HG02973 (cell line): ENCODE measurements at regions not wholly inside any gene's neighbourhood (a gene's known extent, or its start where the extent isn't known, plus 50 kb on each side); places are given as distances from the start of the nearest gene placed in this dataset.
"Not testable (repeated sequence)": the region's sequence is repeated elsewhere in the genome, so short reads cannot be mapped to it uniquely, and the experiment has no call there.

Experiments
- ATAC-seq: cut with Tn5 transposase; IDR thresholded peaks from one replicate; pipeline ENCODE4 v1.9.1; 2021; ENCODE audit warnings: moderate library complexity; ENCODE audit not compliant: unreplicated experiment

DNA sequence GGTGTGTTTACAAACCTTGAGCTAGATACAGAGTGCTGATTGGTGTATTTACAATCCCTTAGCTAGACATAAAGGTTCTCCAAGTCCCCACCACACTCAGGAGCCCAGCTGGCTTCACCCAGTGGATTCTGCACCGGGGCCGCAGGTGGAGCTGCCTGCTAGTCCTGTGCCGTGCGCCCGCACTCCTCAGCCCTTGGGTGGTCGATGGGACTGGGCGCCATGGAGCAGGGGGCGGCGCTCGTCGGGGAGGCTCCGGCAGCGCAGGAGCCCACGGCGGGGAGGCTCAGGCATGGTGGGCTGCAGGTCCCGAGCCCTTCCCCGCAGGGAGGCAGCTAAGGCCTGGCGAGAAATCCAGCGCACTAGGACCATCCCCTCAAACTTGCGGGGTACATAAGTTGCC is 124.2 kb upstream of the EEF2KMT start:
- not testable (repeated sequence) for ATAC-seq

DNA sequence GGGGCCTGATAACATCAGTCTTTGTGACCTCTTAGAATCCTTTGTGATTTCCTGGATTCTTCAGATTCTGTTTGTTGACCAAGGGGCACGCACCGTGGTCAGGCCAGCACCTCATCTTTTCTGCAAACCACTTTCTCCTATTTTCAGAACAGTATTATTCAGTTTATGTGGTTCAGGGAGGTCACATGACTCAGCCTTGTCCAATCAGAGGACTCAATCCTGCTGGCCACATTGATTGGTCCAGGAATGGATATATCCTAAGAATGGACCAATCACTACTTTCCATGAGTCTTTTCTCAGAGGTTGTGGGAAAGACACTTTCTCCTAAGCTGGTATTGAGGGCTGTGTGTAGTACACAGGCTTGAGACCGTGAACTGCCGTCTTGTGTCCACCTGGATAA is 123.1 kb upstream of the EEF2KMT start:
- no peak for ATAC-seq

DNA sequence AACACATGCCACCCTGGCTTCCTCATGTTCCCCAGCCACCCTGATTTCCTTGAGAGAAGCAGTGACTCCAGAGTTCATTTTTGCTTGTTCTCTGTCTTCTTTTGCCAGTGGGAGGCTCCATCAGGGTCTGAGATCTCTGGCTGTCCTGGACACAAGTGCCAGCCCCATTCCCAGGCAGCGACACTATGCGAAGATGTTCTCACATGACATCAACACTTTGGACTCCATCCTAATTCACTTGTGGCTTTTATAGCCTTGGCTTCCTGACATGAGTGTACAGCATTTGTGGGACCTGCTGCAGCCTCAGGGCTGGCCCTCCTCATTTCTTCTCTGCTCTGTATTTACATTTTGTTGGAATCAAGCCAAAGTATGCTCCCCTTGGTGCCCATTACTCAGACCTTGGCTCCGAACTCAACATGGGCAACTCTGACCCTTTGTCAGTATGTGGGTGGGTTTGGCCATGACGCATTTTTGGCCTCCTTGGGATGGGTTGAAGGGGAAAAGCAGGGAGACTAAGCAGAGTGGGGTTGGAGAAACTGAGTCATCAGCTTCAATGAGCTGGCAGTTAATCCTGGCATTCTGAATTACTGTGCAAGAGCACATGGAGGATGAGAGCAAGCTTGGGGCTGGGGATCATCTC is 119.0 kb upstream of the EEF2KMT start:
- ATAC-seq = no peak

DNA sequence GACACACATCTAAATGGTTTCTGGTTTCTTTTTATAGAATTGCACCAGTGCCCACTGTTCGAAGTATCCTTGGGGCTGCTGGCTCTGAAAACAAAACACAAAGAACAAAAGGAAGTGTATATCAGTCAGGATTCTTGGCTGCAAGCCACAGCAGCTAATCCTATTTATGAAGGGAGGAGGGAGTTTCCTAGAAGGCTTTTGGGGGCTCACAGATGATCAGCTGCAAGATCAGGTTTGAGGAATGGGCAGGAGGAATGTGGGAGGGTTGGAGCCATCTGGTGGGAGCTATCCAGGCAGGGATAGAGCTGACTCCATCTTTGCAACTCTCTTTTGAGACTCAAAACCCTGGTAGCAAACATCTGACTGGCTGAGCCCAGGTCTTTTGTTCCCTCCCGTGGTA is 118.3 kb upstream of the EEF2KMT start:
- no peak for ATAC-seq

DNA sequence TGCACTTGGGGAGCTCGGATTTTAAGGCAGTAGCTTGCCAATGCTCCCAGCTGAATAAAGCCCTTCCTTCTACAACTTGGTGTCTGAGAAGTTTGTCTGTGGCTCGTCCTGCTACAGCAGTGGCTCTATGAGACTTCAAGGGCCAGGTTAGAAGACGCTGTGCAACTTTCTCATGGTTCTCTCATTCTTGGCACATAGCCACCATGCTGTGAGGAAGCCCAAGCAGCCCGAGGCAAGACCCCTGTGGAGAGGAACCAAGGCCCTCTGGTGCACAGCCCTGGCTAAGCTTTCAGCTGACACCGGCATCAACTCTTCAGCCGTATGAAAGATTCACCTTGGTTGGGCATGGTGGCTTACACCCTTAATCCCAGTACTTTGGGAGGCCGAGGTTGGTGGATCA is 116.9 kb upstream of the EEF2KMT start:
- no peak for ATAC-seq

DNA sequence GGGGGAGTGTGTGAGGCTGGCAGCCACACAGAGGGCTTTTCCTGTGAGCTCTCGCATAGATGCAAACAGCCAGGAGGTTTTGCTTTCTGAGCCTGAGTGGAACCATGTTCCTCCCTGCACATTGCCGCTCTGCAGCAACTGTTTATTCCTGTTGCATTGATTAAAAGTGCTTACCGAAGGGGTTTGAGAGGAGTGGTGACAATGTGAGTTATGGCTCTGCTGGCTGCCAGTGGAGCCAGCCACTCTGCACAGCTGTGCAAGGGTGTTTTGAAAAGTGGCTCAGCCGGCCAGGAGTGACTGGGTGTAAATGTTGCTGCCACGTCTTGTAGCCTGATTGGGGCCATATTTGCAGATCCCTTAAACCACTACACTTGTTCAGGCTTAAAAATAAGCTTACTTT is 114.9 kb upstream of the EEF2KMT start:
- not testable (repeated sequence) for ATAC-seq

DNA sequence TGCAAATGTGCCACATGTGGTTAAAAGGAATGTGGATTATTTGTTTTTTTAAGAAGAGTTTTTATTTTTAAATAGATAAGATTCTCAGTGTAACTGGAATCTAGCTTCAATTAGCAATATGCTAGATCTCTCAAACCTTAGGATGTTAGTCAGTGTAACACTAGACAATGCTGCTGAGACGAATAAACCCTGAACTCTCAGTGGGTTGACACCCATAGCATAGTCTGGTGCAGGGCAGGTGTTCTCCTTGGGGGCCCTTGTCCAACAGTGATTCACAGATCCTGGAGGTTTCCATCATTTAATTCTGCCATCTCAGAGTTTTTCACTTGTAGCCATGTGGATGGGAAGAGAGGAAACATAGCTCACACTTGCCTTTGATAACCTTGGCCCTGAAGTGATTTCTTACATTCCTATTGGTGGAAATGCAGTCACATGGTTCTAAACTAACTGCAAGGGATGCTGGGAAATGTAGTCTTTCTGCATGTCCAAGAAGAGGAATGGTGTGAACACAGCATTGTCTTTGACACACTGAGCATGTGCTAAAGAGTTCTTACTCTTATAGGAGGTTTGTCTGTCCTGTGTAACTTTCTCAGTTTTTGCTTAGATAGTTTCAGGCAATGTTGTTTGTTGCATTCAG is 110.4 kb upstream of the EEF2KMT start:
- ATAC-seq = not testable (repeated sequence)

DNA sequence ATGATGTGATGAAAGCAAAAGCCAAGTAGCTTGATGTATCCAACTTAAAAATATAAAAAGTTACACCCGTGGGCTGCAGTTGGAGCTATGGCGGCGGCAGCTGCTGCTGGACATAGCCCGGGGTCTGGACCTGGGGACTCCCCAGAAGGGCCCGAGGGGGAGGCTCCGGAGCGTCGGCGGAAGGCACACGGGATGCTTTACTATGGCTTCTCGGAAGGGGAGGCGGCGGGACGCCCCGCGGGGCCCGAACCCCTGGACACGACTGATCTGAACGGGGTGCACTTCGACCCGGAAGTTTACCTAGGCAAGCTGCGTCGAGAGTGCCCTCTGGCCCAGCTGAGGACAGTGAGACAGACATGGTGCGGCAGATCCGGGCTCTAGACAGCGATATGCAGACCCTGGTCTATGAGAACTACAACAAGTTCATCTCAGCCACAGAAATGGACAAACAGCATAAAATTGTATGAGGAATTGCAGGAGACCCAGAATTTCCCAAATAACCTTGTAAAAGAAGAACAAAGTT is 109.5 kb upstream of the EEF2KMT start:
- no peak for ATAC-seq

DNA sequence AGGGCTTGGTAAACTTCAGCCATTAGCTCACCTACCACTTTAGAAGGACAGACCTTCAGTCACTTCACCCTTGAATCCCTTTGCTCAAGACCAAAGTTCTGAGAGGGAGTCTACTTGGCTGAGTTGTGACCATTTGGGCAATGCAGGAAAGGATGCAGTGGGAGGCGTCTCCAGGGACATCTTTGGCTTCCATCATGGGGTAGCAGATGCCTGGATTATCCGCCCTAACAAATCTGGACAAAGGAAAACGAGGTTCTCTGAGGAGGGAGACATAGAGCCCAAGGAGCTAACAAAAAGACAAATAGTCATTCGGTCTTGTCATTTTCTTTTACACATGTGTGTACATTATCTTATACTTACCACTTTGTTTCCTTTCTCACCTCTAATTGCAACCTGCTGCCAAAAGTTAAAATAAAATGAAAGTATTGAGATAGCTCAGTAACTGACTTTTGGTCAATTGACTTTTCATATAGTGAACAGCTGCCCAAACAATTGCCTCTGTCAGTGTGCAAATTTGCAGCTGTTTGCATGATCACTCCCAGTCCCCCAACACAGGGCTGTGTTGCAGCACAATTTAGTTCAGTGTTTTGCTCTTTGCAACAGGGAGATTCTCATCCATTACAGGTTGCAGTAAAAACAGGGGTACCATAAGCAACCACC is 108.9 kb upstream of the EEF2KMT start:
- no peak for ATAC-seq

DNA sequence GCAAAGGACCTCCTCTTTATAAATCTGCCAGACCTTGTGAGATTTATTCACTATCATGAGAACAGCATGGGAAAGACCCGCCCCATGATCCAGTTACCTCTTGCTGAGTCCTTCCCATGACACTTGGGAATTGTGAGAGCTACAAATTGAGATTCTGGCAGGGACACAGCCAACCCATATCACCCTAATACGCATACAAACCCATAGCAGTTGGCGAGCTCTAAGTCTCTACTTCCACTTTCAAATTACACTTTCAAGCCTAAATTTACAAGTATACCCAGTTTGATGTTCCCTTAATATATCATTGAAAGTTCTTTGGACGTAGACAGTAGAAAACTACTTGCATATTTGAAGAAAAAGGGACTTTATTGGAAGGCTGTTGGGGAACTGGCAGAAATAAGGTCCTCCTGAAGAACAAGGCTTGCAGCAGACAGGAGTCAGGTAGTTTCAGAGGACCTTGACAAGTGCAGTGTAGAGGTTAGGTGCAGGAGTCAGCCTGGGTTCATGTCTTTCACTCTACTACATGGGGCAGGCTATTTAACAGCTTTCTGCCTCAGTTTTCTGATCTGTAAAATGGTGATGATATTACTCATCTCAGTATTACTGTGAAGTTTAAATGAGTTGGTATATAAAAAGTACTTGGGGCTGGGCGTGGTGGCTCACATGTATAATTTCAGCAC is 107.9 kb upstream of the EEF2KMT start:
- ATAC-seq = no peak

DNA sequence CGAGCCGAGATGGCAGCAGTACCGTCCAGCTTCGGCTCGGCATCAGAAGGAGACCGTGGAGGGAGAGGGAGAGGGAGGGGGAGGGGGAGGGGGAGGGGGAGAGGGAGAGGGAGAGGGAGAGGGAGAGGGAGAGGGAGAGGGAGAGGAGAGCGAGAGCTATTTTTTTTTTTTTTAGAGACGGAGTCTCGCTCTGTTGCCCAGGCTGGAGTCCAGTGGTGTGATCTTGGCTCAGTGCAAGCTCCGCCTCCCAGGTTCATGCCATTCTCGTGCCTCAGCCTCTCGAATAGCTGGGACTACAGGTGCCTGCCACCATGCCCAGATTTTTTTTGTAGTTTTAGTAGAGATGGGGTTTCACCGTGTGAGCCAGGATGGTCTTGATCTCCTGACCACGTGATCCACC is 106.1 kb upstream of the EEF2KMT start:
- not testable (repeated sequence) for ATAC-seq

DNA sequence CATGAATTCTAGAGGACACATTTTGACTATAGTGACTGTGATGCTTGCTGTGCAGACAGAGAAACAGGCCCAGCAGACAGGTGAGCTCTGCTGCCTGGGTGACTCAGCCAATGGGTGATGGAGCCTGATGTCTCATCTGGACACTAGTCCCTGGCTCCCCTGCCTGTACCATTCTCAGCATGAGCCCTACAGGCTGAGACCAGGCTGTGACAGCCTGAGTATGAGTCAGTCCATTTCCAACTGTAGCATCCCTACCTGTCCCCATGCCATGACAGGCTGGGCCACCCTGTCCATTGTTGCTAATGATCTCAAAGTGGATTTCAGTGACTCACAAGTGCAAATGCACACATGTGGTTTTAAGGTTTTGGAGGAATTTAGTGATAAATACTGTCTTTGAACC is 102.5 kb upstream of the EEF2KMT start:
- no peak for ATAC-seq

DNA sequence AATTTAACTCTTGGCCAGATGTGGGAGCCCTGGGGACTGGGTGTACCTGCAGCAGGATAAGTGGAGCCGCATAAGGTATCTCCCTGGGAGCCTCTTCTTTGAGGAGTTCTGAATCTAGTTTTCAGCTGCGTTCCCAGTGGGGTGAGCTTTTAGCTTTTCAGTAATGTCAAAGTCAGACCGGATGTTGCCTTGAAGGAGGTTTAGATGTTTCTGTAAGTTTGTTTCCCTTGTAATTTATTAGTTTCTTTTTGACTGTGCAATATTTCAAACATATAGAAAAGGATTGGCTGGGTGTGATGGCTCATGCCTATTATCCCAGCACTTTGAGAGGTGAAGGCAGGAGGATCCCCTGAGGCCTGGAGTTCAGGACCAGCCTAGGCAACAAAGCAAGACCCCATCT is 98.6 kb upstream of the EEF2KMT start:
- no peak for ATAC-seq

DNA sequence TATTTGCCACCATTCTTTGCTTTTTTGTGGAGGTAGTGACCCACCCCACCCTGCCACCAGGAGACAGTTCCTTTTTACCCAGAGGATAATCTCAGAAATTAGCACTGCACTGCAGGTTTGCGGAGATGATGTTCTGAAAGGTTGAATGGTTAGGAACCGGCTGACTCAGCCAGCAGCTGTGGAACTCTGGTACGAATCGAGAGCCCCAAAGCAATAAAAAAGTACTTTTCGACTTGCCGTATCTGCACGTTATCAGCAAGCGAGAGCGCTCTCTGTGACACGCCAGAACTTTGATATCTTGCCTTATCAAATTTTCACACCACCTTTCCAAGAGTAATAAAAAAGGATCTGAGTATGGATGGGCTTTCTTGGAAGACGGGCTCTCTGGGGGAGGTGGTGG is 96.3 kb upstream of the EEF2KMT start:
- no peak for ATAC-seq

DNA sequence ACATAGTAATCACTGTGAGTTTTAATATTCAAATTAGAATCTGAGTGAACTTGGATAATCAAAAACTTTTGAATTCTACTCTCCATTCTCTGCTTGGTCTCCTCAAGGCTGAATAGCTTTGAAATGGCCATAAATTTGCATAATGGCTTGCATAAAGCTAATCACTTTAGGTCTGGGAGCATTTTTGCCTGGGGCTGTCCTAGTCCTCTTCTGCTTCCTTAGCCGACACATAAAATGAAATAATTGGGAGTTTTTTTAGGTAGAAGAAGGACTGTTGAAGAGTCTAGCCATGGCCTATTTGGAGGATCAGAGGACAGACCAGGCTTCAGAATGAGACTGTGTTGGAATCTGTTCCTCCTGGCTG is 91.4 kb upstream of the EEF2KMT start:
- no peak for ATAC-seq

DNA sequence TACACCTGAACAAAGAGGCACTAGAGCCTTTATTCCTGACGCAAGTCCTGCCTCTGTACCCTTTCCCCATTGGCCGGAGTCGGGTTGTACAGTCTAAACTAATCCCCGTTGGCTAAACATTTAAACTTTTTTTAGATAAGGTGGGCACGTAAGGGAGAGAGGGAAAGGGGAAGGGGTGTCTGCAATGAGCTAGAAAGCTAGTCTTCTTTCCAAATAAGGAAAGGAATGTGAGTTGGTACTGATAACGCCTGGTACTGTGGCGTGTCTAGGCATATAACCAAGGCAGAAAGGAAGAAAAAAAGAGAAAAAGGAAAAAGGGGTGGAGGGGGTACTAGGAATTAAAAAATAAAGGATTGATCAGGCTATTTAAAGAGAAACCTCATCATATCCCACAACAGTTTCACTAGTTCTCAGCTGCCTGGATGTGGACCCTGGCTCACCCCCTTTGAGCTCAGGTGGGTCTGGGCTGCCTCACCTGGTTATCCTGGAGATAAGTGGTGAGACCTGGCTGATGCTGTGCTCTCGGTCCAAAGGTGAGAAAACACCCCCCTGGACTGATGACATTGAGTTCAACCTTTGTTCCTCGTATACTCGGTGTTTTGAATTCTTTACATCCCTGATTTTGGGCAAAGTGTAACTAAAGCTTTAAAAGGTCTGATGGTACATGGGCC is 90.9 kb upstream of the EEF2KMT start:
- no peak for ATAC-seq

DNA sequence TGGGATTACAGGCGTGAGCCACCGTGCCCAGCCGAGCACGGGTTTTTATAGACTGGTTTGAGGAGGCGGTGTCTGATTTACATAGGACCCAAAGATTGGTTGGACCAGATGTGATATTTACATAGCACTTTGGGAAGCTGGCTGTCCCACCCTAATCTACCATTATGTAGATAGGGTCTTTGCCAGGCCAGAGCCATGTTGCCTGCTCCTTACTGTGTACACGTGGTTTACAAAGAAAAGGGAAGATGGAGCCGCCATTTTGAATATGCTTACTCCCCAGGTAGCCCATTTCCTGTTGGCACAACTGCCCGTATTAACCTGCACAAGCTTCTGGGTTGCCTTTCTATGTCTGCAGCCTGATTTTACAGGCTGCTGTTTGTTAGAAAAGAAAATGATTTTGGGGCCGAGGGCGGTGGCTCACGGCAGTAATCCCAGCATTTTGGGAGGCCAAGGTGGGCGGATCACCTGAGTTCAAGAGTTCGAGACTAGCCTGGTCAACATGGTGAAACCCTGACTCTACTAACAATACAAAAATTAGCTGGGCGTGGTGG is 89.9 kb upstream of the EEF2KMT start:
- ATAC-seq = no peak

DNA sequence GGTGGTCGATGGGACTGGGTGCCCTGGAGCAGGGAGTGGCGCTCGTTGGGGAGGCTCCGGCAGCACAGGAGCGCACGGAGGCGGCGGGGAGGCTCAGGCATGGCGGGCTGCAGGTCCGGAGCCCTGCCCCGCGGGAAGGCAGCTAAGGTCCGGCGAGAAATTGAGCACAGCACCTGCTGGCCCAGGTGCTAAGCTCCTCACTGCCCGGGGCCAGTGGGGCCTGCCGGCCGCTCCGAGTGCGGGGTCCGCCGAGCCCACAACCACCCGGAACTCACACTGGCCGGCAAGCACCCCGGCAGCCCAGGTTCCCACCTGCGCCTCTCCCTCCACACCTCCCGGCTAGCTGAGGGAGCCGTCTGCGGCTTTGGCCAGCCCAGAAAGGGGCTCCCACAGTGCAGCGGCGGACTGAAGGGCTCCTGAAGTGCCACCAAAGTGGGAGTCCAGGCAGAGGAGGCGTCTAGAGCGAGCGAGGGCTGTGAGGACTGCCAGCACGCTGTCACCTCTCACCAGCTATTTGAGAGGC is 88.8 kb upstream of the EEF2KMT start:
- no peak for ATAC-seq

DNA sequence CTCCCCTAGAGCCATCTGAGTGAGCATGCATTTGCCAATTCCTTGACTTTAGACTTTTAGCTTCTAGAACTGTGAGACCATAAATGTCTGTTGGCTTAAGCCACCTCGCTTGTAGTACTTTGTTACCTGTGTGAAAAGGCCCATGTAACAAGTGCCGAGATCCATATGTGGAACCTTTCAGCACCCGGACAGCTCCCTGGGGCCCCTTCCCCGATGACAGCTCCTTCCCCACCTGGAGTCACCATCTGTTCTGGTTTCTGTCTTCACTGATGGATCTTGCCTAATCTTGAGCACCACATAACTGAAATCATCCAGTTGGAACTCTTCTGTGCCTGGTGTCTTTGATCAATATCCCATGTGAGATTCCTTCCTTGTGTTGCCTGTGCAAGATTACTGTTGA is 78.9 kb upstream of the EEF2KMT start:
- no peak for ATAC-seq

DNA sequence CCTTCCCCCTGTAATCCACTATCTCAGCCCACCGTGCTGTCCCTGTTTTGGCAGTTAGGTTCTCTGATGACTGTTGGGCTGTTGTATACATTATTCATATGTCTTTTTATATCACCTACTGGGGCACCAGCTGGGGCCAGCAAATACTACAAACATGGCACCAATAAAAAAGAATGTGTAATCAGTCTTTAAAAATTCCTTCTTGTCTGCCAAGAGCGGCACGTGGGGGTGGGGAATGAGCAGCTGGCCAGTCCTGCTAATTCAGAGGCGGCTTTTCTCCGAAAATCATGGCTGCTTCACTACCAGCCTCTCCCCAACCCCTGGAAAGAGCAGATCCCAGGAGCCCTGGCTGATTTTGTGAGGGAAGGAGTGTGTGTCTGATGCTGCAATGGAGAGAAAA is 77.7 kb upstream of the EEF2KMT start:
- no peak for ATAC-seq

DNA sequence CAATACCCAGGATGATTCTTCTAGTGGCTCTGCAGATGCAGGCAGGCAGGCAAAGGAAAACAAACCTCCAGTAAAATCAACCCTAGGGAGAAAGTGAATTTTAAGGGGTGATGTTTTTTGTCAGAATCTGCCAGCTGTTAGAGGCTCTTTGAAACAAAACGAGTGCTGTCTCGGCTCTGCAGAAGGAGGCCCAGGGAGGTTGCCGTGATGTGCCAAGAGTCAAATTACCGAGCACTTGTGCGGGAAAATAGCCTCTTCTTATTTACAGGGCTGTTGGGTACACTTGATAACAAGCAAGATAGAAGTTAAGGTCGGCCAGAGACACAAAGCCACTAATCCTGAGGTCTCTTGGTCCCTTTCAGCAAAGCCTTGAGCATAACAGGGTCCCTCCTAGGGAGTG is 68.9 kb upstream of the EEF2KMT start:
- no peak for ATAC-seq
